Esophagus muscularis mucosa (tissue), 4 donors: ENCODE measurements at regions not wholly inside any gene's neighbourhood (a gene's known extent, or its start where the extent isn't known, plus 50 kb on each side); places are given as distances from the start of the nearest gene placed in this dataset.

Experiments
- CTCF ChIP-seq, 3 experiments: fragments of 200-600 bp in 2 of 3; fragments of 450-650 bp in 1 of 3; sonication (generic) in 2 of 3; IDR thresholded peaks; one replicate each; pipeline ENCODE4 v1.5.1; 2017 to 2019; ENCODE audit warnings: antibody characterized with exemption in 3 of 3, mild to moderate bottlenecking in 2 of 3, moderate library complexity in 1 of 3
- EP300 ChIP-seq: sonication (generic); formaldehyde crosslinking; IDR thresholded peaks from one replicate; pipeline ENCODE4 v1.6.1; 2017; ENCODE audit warnings: antibody characterized with exemption
- POLR2A ChIP-seq: fragments of 450-650 bp; IDR thresholded peaks from one replicate; pipeline ENCODE4 v1.6.1; 2017; ENCODE audit warnings: antibody characterized with exemption, moderate library complexity, mild to moderate bottlenecking, low read depth

- TF ChIP-seq CTCF (IDR thresholded peaks at IDR 0.05), result no peak
- TF ChIP-seq POLR2A, result no peak
- TF ChIP-seq EP300, result no peak
These were observed 196.6 kb upstream of the PLPP4 start for GRCh38 chr10:120260456-120260855.
